ENCODE measurements at regions not wholly inside any gene's neighbourhood (a gene's known extent, or its start where the extent isn't known, plus 50 kb on each side); places are given as distances from the start of the nearest gene placed in this dataset.

DNA sequence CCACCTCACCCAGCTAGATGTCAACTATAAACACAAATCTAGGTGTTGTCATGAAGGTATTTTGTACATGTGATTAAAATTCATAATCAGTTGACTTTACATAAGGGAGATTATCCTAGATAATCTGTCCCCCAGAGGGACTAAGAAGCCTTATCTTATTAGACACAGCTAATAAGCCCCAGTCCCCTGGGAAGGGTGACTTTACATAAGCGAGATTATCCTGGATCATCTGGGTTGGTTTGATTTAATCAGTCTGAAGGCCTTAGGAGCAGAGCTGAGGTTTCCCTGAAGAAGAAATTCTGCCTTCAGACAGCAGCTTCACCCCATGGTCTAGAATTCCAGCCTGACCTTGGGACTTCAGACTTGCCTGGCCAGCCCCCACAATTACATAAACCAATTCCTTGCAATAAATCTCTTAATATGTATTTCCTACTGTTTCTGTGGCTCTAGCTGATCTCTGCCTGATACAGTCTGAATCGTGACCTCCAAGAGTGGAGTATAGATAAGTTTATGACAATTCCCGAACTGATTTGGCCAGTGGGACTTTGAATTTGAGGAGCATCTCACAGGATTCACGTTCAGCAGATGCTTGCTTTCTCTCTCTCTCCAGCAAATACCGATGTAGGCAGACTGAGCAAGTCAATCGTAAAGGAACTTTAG is 66.5 kb downstream of the MRPL46 start:
- no peak for TF ChIP-seq ZNF274 (IDR thresholded peaks at IDR 0.05; ENCODE audit: low read depth, low read length)
- TF ChIP-seq YY1 (IDR thresholded peaks at IDR 0.05; ENCODE audit: insufficient read depth, insufficient read length), result no peak
